ENCODE measurements at regions not wholly inside any gene's neighbourhood (a gene's known extent, or its start where the extent isn't known, plus 50 kb on each side); places are given as distances from the start of the nearest gene placed in this dataset.
"Not testable (repeated sequence)": the region's sequence is repeated elsewhere in the genome, so short reads cannot be mapped to it uniquely, and the experiment has no call there.

DNA sequence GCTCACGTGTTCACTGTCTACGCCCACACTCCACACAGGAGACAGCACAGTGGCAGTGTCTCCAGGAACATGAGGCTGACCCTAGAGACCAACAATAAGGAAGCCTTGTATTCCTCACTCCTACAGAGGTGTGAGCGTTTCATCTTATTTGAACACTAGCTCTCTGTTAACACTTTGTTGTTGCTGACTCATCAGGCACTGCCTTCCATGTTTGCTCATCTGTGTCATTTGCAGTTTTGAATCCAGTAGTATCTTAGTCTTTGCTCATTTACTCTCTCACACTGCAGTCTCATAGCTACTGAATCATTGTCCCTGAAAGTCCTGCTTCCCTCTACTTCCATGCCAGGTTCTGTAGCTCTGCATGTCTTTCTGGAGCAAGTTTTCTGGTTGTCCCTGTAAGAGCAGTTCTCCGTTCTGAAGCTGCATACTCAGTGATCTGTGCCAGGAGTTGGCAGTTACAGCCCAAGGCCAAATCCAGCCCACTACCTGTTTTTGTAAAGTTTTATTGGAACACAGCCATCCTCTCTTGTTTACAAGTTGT, 80.3 kb upstream of the DCLK2 start:
- H3K27me3 ChIP-seq (ENCODE audit: control insufficient read depth, insufficient read depth, low read length) = no peaks in the 10 kb centered on the region
- no peaks in the 10 kb centered on the region for H3K4me1 ChIP-seq (ENCODE audit: control insufficient read depth, insufficient read depth, low read length)
- H3K4me3 ChIP-seq (ENCODE audit: low read length) = no peak overlapping the region
- no peak overlapping the region for H3K9ac ChIP-seq (ENCODE audit: low read length)
- peak overlapping the region; percentile 3 for H3K27ac ChIP-seq (ENCODE audit: low read depth, low read length)
- no peaks in the 10 kb centered on the region for H3K36me3 ChIP-seq (ENCODE audit: control insufficient read depth, insufficient read depth, low read length)

DNA sequence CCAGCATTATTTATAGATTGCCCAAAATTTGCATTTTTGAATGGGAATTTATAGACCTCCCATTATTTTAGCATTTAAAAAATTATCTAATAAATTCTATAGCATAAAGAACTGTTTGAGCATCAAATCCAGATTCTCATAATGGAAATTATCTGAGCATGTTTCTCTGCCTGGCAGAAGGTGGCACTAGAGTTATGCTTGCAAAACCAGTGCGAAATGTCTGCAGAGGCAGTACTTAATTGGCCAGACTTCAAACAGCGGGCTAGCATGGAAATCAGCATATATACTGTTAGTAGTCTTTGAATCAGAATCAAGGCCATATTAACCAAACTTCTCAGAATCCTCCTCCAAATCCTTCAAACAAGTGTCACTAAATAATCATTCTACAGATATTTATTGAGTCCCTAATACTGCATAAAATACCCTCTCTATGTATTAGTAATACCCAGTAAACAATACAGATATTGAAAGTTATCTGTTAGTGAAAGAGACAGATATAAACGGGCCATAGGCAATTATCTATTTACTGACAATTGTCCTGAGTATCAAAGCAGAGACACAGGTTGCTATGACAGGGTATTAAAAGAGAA, 78.7 kb upstream of the DCLK2 start:
- H3K9ac ChIP-seq (ENCODE audit: low read length) = no peak overlapping the region
- H3K36me3 ChIP-seq (ENCODE audit: control insufficient read depth, insufficient read depth, low read length) = no peaks in the 10 kb centered on the region
- peaks cover 4% of the 10 kb centered on the region for H3K4me1 ChIP-seq (ENCODE audit: control insufficient read depth, insufficient read depth, low read length)
- H3K27me3 ChIP-seq (ENCODE audit: control insufficient read depth, insufficient read depth, low read length) = no peaks in the 10 kb centered on the region
- no peak overlapping the region for H3K4me3 ChIP-seq (ENCODE audit: low read length)
- no peak overlapping the region for H3K27ac ChIP-seq (ENCODE audit: low read depth, low read length)

DNA sequence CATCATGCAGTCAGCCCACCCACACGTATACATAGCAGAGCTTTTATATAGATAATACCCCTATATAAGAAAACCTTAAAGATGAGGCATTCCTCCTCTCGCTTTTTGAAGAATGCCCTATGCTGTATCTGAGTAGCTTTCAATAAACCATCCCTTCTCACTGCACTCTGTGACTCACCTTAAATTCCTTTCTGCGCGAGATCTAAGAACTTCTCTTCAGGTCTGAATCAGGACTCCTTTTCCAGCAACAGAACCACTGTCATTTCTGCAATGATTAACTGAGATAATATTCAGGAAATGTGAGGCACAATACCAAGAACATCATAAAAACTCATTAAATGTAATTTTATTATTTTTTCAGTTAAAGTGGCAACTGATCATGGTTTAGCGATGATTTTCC, 76.4 kb upstream of the DCLK2 start:
- Histone ChIP-seq H3K27me3 (ENCODE audit: control insufficient read depth, insufficient read depth, low read length) (no peaks in the 10 kb centered on the region), H3K27ac (ENCODE audit: low read depth, low read length) (no peak overlapping the region), H3K4me1 (ENCODE audit: control insufficient read depth, insufficient read depth, low read length) (peaks cover 17% of the 10 kb centered on the region), H3K9ac (ENCODE audit: low read length) (no peak overlapping the region), H3K36me3 (ENCODE audit: control insufficient read depth, insufficient read depth, low read length) (no peaks in the 10 kb centered on the region), H3K4me3 (ENCODE audit: low read length) (no peak overlapping the region)

GRCh38 chr4:150002561-150002960, 75.7 kb upstream of the DCLK2 start:
- Histone ChIP-seq H3K27ac (ENCODE audit: low read depth, low read length) (no peak overlapping the region), H3K27me3 (ENCODE audit: control insufficient read depth, insufficient read depth, low read length) (no peaks in the 10 kb centered on the region), H3K4me1 (ENCODE audit: control insufficient read depth, insufficient read depth, low read length) (peaks cover 17% of the 10 kb centered on the region), H3K9ac (ENCODE audit: low read length) (no peak overlapping the region), H3K36me3 (ENCODE audit: control insufficient read depth, insufficient read depth, low read length) (no peaks in the 10 kb centered on the region), H3K4me3 (ENCODE audit: low read length) (no peak overlapping the region)

- Histone ChIP-seq H3K36me3 (ENCODE audit: control insufficient read depth, insufficient read depth, low read length) (no peaks in the 10 kb centered on the region), H3K9ac (ENCODE audit: low read length) (no peak overlapping the region), H3K27ac (ENCODE audit: low read depth, low read length) (peak overlapping the region; percentile 65), H3K4me3 (ENCODE audit: low read length) (no peak overlapping the region), H3K27me3 (ENCODE audit: control insufficient read depth, insufficient read depth, low read length) (no peaks in the 10 kb centered on the region), H3K4me1 (ENCODE audit: control insufficient read depth, insufficient read depth, low read length) (peaks cover 17% of the 10 kb centered on the region)
Measured at GRCh38 chr4:150004481-150004880, 73.8 kb upstream of the DCLK2 start.

GRCh38 chr4:150005537-150005936, 72.7 kb upstream of the DCLK2 start:
- H3K9ac ChIP-seq (ENCODE audit: low read length) = no peak overlapping the region

DNA sequence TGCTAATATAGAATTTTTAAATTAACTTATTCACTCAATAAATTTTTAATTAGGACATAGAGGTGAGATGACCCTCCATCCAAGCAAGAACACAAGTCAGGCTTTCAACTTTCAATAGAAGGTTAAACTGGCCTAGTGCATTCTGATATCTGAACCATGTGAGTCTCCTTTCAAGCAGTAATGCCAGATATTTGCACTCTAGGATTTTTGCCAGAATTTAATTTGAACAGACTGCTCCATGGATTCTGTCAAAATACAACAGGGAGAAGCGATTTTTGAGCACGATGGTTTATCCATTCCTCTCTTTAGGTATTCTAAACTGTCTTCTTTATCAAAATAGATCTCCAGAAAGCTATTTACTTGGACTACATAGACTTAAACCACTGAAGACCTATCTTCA, 72.0 kb upstream of the DCLK2 start:
- Histone ChIP-seq H3K27me3 (ENCODE audit: control insufficient read depth, insufficient read depth, low read length) (no peaks in the 10 kb centered on the region), H3K4me3 (ENCODE audit: low read length) (no peak overlapping the region), H3K4me1 (ENCODE audit: control insufficient read depth, insufficient read depth, low read length) (peaks cover 20% of the 10 kb centered on the region), H3K27ac (ENCODE audit: low read depth, low read length) (no peak overlapping the region), H3K36me3 (ENCODE audit: control insufficient read depth, insufficient read depth, low read length) (no peaks in the 10 kb centered on the region), H3K9ac (ENCODE audit: low read length) (no peak overlapping the region)

More at GRCh38 chr4:150005537-150005936, 72.7 kb upstream of the DCLK2 start:
- H3K27me3 ChIP-seq (ENCODE audit: control insufficient read depth, insufficient read depth, low read length) = no peaks in the 10 kb centered on the region
- no peak overlapping the region for H3K4me3 ChIP-seq (ENCODE audit: low read length)
- H3K36me3 ChIP-seq (ENCODE audit: control insufficient read depth, insufficient read depth, low read length) = no peaks in the 10 kb centered on the region
- H3K27ac ChIP-seq (ENCODE audit: low read depth, low read length) = no peak overlapping the region
- H3K4me1 ChIP-seq (ENCODE audit: control insufficient read depth, insufficient read depth, low read length) = peaks cover 20% of the 10 kb centered on the region

DNA sequence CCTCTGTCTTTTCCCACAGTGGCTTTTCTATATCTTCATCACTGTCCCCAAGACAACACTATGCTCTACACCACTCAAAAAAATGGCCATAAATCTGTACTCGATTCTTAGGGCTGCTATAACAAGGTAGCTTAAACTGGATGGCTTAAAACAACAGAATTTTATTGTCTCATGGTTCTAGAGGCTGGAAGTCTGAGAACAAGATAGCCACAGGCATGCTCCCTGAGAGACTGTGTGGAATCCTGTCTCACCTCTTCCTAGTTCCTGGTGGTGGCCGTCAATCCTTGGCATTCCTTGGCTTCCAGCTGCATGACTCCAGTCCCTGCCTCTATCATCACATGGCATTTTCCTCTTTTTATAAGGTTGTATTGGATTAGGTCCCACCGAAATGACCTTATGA, 70.7 kb upstream of the DCLK2 start:
- Histone ChIP-seq H3K27ac (ENCODE audit: low read depth, low read length) (no peak overlapping the region), H3K27me3 (ENCODE audit: control insufficient read depth, insufficient read depth, low read length) (no peaks in the 10 kb centered on the region), H3K9ac (ENCODE audit: low read length) (no peak overlapping the region), H3K4me1 (ENCODE audit: control insufficient read depth, insufficient read depth, low read length) (peaks cover 20% of the 10 kb centered on the region), H3K4me3 (ENCODE audit: low read length) (no peak overlapping the region), H3K36me3 (ENCODE audit: control insufficient read depth, insufficient read depth, low read length) (no peaks in the 10 kb centered on the region)

DNA sequence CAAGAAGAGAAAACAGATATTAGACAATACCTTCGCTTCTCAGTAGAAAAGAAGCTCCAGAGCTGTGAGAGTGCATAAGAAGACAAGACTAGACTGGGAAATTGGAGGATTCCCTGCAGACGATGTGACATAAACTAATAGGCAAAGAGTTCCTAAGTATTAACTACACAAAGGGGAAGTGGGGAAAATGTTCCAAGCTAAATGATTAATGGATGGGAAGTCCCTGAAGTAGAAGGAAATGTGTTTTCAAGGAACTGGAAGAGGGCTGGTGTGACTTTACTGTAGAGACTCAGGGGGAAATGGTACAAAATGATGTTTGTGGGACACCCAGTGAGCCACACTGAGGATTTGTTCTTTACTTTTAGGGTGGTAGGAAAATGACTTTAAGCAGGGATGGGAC, 69.7 kb upstream of the DCLK2 start:
- H3K27ac ChIP-seq (ENCODE audit: low read depth, low read length) = no peak overlapping the region
- H3K4me1 ChIP-seq (ENCODE audit: control insufficient read depth, insufficient read depth, low read length) = peaks cover 20% of the 10 kb centered on the region
- H3K4me3 ChIP-seq (ENCODE audit: low read length) = no peak overlapping the region

GRCh38 chr4:150009533-150009932, 68.7 kb upstream of the DCLK2 start:
- Histone ChIP-seq H3K9ac (ENCODE audit: low read length) (no peak overlapping the region), H3K4me1 (ENCODE audit: control insufficient read depth, insufficient read depth, low read length) (peaks cover 16% of the 10 kb centered on the region), H3K27ac (ENCODE audit: low read depth, low read length) (no peak overlapping the region), H3K27me3 (ENCODE audit: control insufficient read depth, insufficient read depth, low read length) (no peaks in the 10 kb centered on the region), H3K4me3 (ENCODE audit: low read length) (no peak overlapping the region), H3K36me3 (ENCODE audit: control insufficient read depth, insufficient read depth, low read length) (no peaks in the 10 kb centered on the region)

More for the DNA sequence above, 69.7 kb upstream of the DCLK2 start:
- Histone ChIP-seq H3K27me3 (ENCODE audit: control insufficient read depth, insufficient read depth, low read length) (no peaks in the 10 kb centered on the region), H3K36me3 (ENCODE audit: control insufficient read depth, insufficient read depth, low read length) (no peaks in the 10 kb centered on the region), H3K9ac (ENCODE audit: low read length) (no peak overlapping the region)

GRCh38 chr4:150010525-150011126, 67.6 kb upstream of the DCLK2 start:
- H3K9ac ChIP-seq (ENCODE audit: low read length) = no peak overlapping the region
- no peaks in the 10 kb centered on the region for H3K27me3 ChIP-seq (ENCODE audit: control insufficient read depth, insufficient read depth, low read length)
- no peak overlapping the region for H3K4me3 ChIP-seq (ENCODE audit: low read length)
- no peaks in the 10 kb centered on the region for H3K36me3 ChIP-seq (ENCODE audit: control insufficient read depth, insufficient read depth, low read length)
- H3K27ac ChIP-seq (ENCODE audit: low read depth, low read length) = no peak overlapping the region
- peaks cover 12% of the 10 kb centered on the region for H3K4me1 ChIP-seq (ENCODE audit: control insufficient read depth, insufficient read depth, low read length)

- no peak overlapping the region for H3K4me3 ChIP-seq (ENCODE audit: low read length)
Measured at GRCh38 chr4:150012851-150013360, 65.3 kb upstream of the DCLK2 start.

DNA sequence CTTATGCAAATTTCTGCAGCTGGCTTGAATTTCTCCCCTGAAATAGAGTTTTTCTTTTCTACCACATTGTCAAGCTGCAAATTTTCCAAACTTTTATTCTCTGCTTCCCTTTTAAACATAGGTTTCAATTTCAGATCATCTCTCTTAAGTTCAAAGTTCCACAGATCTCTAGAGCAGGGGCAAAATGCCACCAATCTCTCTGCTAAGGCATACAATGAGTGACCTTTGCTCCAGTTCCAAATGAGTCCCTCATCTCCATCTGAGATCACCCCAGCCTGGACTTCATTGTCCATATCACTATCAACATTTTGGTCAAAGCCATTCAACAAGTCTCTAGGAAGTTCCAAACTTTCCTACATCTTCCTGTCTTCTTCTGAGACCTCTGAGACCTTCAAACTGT, 62.3 kb upstream of the DCLK2 start:
- H3K4me1 ChIP-seq (ENCODE audit: control insufficient read depth, insufficient read depth, low read length); H3K27ac ChIP-seq (ENCODE audit: low read depth, low read length); H3K4me3 ChIP-seq (ENCODE audit: low read length); H3K36me3 ChIP-seq (ENCODE audit: control insufficient read depth, insufficient read depth, low read length); H3K27me3 ChIP-seq (ENCODE audit: control insufficient read depth, insufficient read depth, low read length); H3K9ac ChIP-seq (ENCODE audit: low read length): not testable (repeated sequence)

More at GRCh38 chr4:150012851-150013360, 65.3 kb upstream of the DCLK2 start:
- H3K27ac ChIP-seq (ENCODE audit: low read depth, low read length) = no peak overlapping the region
- peaks cover 3% of the 10 kb centered on the region for H3K4me1 ChIP-seq (ENCODE audit: control insufficient read depth, insufficient read depth, low read length)
- H3K9ac ChIP-seq (ENCODE audit: low read length) = no peak overlapping the region
- H3K27me3 ChIP-seq (ENCODE audit: control insufficient read depth, insufficient read depth, low read length) = no peaks in the 10 kb centered on the region
- no peaks in the 10 kb centered on the region for H3K36me3 ChIP-seq (ENCODE audit: control insufficient read depth, insufficient read depth, low read length)

Measured in rectal smooth muscle tissue (tissue), 1 donor.